Endodermal cell (in vitro differentiated cells): ENCODE measurements at regions not wholly inside any gene's neighbourhood (a gene's known extent, or its start where the extent isn't known, plus 50 kb on each side); places are given as distances from the start of the nearest gene placed in this dataset.

ENCODE experiments used
- DNase-seq: peaks from one replicate; pipeline ENCODE4 v3.0.0-alpha.2; 2017
- H3K27ac ChIP-seq: 2 replicates; pipeline ENCODE4 v1.5.1; 2013; ENCODE audit warnings: mild to moderate bottlenecking, low read depth, low read length, moderate library complexity
- H3K27me3 ChIP-seq: 2 replicates; pipeline ENCODE4 v1.6.1; 2013; ENCODE audit warnings: mild to moderate bottlenecking, low read length, moderate library complexity; ENCODE audit not compliant: insufficient read depth, control insufficient read depth, poor library complexity, severe bottlenecking
- H3K36me3 ChIP-seq: 2 replicates; pipeline ENCODE4 v1.7.0; 2013; ENCODE audit warnings: mild to moderate bottlenecking, low read length, moderate library complexity; ENCODE audit not compliant: control insufficient read depth, insufficient read depth
- H3K4me1 ChIP-seq: one replicate; pipeline ENCODE4 v1.7.0; 2013; ENCODE audit warnings: low read length; ENCODE audit not compliant: control insufficient read depth, insufficient read depth
- H3K4me3 ChIP-seq: 2 replicates; pipeline ENCODE4 v1.5.1; 2013; ENCODE audit warnings: mild to moderate bottlenecking, low read length, moderate library complexity
- H3K9ac ChIP-seq: 2 replicates; pipeline ENCODE4 v1.6.1; 2013; ENCODE audit warnings: mild to moderate bottlenecking, low read length, moderate library complexity; ENCODE audit not compliant: poor library complexity, severe bottlenecking; ENCODE audit errors: extremely low read depth
- H3K9me3 ChIP-seq: 2 replicates; pipeline ENCODE4 v1.6.1; 2013; ENCODE audit warnings: mild to moderate bottlenecking, low read length, moderate library complexity; ENCODE audit not compliant: control insufficient read depth
- H3K27ac Mint-ChIP-seq: 2 replicates; pipeline ENCODE4 v1.8.0; 2020; ENCODE audit warnings: mixed read lengths
- H3K27me3 Mint-ChIP-seq: 2 replicates; pipeline ENCODE4 v1.8.0; 2021; ENCODE audit warnings: mild to moderate bottlenecking, mixed read lengths; ENCODE audit not compliant: insufficient read depth
- H3K36me3 Mint-ChIP-seq: 2 replicates; pipeline ENCODE4 v1.8.0; 2020; ENCODE audit warnings: low read depth, mixed read lengths
- H3K4me1 Mint-ChIP-seq: 2 replicates; pipeline ENCODE4 v1.8.0; 2020; ENCODE audit warnings: mixed read lengths
- H3K4me3 Mint-ChIP-seq: 2 replicates; pipeline ENCODE4 v1.8.0; 2020; ENCODE audit warnings: mild to moderate bottlenecking, moderate library complexity, mixed read lengths
- H3K9me3 Mint-ChIP-seq: 2 replicates; pipeline ENCODE4 v1.8.0; 2020; ENCODE audit warnings: mild to moderate bottlenecking, mixed read lengths
- WGBS, 2 experiments: methylation state at CpG; one replicate each; pipeline versions ENCODE4 v1.1.5 to v1.1.7; 2013; ENCODE audit warnings: missing lambda C conversion rate in 2 of 2, mixed read lengths in 1 of 2; ENCODE audit not compliant: insufficient coverage in 1 of 2, insufficient read length in 1 of 2; 5-methylcytosine and 5-hydroxymethylcytosine counted together
- TF ChIP-seq, protein P1 (sequence below): fragments of 200-600 bp; sonication (generic); conservative IDR thresholded peaks from 2 replicates; pipeline ENCODE4 v1.5.0; 2021; ENCODE audit warnings: antibody characterized with exemption, mild to moderate bottlenecking

DNA sequence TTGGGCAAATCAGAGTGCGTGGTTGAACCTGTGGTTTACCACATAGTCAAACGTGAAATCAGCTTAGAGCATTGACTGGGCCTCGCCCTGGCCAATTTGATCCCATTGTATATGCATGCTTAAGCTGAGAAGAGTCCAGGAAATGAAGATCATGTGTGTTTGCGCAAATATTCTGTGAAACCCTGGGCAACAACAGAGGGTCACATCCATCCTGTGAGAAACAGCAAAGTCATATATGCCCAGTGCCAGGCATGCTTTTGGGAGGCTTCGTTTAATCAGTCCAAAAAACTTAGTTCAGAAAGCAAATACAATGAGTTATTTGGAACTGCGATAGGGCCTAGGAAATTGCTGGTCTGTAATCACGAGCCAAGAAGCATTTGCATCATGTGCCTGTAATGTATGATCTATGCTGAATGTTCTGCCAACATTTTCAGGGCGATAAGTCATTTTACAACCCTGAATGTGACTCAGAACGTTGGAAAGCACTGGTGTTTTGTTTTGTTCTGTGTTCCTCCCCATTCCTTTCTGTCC, 412.1 kb upstream of the CELF2 start:
- no peak overlapping the region for H3K4me3 Mint-ChIP-seq
- Histone ChIP-seq H3K9me3 (no peaks in the 10 kb centered on the region), H3K36me3 (no peaks in the 10 kb centered on the region), H3K4me3 (no peak overlapping the region), H3K27me3 (no peaks in the 10 kb centered on the region), H3K9ac (no peak overlapping the region), H3K4me1 (no peaks in the 10 kb centered on the region), H3K27ac (no peak overlapping the region)
- H3K27ac Mint-ChIP-seq: no peak overlapping the region
- H3K4me1 Mint-ChIP-seq: no peaks in the 10 kb centered on the region
- TF ChIP-seq, protein P1, sequence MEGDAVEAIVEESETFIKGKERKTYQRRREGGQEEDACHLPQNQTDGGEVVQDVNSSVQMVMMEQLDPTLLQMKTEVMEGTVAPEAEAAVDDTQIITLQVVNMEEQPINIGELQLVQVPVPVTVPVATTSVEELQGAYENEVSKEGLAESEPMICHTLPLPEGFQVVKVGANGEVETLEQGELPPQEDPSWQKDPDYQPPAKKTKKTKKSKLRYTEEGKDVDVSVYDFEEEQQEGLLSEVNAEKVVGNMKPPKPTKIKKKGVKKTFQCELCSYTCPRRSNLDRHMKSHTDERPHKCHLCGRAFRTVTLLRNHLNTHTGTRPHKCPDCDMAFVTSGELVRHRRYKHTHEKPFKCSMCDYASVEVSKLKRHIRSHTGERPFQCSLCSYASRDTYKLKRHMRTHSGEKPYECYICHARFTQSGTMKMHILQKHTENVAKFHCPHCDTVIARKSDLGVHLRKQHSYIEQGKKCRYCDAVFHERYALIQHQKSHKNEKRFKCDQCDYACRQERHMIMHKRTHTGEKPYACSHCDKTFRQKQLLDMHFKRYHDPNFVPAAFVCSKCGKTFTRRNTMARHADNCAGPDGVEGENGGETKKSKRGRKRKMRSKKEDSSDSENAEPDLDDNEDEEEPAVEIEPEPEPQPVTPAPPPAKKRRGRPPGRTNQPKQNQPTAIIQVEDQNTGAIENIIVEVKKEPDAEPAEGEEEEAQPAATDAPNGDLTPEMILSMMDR: no peak
- no peaks in the 10 kb centered on the region for H3K36me3 Mint-ChIP-seq
- no peaks in the 10 kb centered on the region for H3K9me3 Mint-ChIP-seq
- no peak for DNase-seq
- WGBS, 2 experiments: 91 to 96% methylated on average over 9 of the region's 9 CpGs
- H3K27me3 Mint-ChIP-seq: peaks cover 10% of the 10 kb centered on the region

DNA sequence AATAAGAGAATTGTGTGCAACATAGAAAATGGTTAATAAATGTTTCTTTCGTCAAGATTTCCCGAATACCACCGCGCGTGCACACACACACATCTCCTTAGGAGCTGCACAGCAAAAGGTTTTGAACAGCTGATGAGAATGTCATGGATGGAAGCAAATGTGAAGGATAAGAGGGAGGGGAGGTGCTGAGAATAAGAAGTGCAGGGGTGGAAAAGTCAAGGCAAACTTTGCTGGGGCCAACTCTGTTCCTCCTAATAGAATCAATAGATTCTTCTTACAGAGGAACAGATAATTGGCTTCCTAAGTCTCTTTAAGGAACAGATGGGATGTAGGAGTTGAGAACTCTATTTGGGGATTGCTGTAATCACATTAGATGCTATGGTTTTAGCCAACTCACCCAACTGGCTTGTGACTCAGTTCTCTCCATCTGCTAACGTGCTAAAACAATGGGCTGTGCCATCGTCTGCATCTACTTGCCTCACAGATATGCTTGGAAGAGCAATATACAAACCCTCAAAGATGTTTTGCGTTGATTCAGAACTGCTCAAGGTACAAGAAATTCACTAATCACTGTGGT, 408.2 kb upstream of the CELF2 start:
- TF ChIP-seq, protein P1: no peak
- no peaks in the 10 kb centered on the region for H3K9me3 ChIP-seq
- H3K27ac ChIP-seq: no peak overlapping the region
- Mint-ChIP-seq H3K4me3 (no peak overlapping the region), H3K4me1 (peaks cover 4% of the 10 kb centered on the region), H3K27ac (no peak overlapping the region), H3K27me3 (peaks cover 27% of the 10 kb centered on the region), H3K9me3 (no peaks in the 10 kb centered on the region), H3K36me3 (no peaks in the 10 kb centered on the region)
- WGBS, 2 experiments: 93 to 97% methylated on average over 6 to 8 of the region's 8 CpGs
- no peak overlapping the region for H3K4me3 ChIP-seq
- H3K4me1 ChIP-seq: peaks cover 2% of the 10 kb centered on the region
- no peaks in the 10 kb centered on the region for H3K27me3 ChIP-seq
- no peaks in the 10 kb centered on the region for H3K36me3 ChIP-seq
- no peak for DNase-seq
- no peak overlapping the region for H3K9ac ChIP-seq

DNA sequence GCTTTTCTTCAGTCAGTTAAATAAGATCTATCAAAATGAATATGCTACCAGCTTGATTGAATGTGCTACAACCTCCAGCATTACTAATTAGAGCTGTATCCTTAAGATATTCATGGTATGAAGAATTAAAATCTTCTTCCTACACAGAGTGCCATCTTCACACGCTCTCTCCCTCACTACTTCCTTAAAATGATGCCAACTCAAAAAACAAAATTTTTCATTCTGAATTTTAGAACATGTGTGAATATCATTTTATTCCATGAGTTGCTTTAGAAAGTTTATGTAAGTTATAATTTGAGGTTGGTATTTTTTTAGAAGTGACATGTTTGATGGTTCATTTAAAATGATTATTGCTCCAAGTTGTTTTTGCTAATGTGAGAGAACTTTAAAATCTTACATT, 407.5 kb upstream of the CELF2 start:
- DNase-seq: no peak
- Mint-ChIP-seq H3K27ac (no peak overlapping the region), H3K4me3 (no peak overlapping the region), H3K9me3 (no peaks in the 10 kb centered on the region), H3K4me1 (peaks cover 8% of the 10 kb centered on the region), H3K27me3 (peaks cover 33% of the 10 kb centered on the region), H3K36me3 (no peaks in the 10 kb centered on the region)
- Histone ChIP-seq H3K9me3 (peaks cover 2% of the 10 kb centered on the region), H3K9ac (no peak overlapping the region), H3K4me1 (peaks cover 8% of the 10 kb centered on the region), H3K27me3 (no peaks in the 10 kb centered on the region), H3K27ac (no peak overlapping the region), H3K4me3 (no peak overlapping the region), H3K36me3 (no peaks in the 10 kb centered on the region)
- TF ChIP-seq, protein P1: no peak
- 100% methylated on average over 1 of the region's 1 CpG; no CpG with 5 or more reads in 1 of the 2 experiments for WGBS, 2 experiments
